Stimulated activated CD4-positive, alpha-beta T cell treated with anti-CD3 and anti-CD28 coated beads, Interleukin-12 subunit alpha, Interleukin-12 subunit beta, amount 100 ng/mL, for 4 hours (primary cell): ENCODE measurements at regions not wholly inside any gene's neighbourhood (a gene's known extent, or its start where the extent isn't known, plus 50 kb on each side); places are given as distances from the start of the nearest gene placed in this dataset.

Source experiments
- DNase-seq: peaks from one replicate; pipeline ENCODE4 v3.0.0-alpha.2; 2020

DNA sequence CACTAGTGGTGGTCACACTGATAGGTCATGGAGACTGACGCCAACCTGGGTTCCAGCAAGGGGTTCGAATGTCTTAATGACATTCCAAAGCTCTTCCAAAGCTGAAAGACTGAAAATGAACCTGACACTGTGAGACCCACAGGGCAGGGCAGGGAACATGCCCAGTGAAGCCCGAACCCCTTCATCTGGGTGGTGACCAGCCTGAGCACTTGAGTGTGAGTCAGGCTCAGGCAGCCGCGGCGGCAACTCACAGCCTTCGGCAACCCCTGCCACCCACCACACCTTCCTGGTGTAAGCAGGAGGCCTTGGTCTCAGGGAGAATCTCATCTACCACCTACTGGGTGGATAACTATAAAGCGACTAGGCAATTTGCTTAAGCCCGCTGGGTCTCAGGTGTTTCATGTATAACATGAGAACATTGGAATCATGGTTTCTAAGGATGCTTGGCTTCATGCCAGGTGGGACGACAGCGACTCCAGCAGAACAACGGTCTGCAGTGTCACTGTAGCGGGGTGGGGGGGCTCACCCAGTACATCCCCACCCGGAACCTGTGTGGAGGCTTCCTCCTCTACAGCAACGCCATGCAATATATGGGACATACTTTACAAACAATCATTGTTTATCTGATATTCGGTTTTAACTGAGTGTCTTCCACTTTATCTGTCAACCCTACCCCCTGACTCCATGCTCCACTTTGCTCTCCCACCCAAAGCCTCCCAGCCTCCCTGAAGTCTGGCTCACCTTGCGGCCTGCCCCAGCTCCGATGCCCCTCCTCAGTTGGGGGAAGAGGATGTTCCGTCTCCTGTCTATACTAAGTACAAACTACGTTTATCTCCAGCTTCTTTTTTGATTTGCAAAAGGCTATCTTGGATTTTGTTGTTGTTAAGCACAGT lies 125.0 kb upstream of the MEF2A start:
- DNase-seq: no peak

DNA sequence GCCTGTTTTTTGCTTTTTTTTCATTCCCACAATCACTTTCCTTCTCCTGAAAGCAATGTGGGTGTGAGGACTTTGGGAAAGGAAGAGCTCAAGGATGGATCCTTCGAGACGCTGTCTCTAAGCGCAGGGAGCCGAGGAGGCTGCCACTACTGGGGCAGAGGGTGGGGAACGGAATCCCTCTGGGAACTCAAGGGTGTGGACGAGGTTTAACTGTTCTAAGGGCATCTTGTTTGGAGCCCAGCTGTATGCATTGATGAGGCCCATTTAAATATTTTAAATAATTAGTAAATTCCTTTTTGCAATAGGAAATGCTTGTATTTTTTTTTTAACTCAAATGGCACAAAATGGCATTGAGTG lies 124.4 kb upstream of the MEF2A start:
- no peak for DNase-seq

DNA sequence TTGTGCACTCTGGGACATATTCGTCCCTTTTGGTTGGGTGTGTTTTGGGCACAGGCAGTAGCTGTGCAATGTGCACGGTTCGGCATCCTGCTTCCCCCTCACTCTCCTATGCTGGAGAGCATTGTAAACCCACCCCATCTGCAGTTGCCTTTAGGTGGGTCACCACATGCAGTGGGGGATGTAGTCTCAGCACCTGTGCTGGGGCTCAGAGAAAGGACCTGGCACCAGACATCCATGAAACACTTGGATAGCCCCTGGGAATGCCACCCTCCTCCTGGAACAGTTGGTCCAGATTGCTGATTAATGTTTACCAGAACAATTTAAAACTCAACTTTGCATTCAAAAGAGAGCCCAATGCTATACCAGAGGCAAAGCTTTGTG lies 123.9 kb upstream of the MEF2A start:
- no peak for DNase-seq

DNA sequence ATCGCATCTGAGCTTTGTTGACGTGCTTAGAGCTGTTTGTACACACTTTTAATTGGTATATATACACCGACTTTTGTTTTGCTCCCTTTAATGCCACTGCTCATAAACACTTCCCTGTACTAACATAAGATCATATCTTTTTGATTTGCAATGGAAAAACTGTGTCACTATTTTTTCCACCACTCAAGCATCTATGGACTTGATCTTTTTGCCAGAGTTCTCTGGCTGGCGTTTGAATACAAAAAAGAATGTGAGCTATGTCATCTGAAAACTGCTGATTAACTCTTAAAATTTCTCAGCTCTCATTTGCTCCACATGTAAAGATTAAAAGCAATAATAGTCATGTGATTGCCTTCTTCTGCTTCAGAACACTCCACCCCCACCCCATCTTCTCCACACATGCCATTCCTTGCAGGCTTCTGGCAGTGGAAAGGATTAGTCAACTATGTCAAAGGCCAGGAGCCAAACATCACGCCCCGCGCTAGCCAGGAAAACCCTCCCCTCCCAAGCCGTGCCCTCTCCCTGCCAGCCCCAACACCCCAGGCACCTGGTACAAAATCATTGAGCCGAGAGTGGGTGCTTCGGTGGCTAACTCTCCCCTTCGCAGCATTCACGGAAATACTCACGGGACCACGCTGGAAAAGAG lies 123.4 kb upstream of the MEF2A start:
- DNase-seq: no peak

DNA sequence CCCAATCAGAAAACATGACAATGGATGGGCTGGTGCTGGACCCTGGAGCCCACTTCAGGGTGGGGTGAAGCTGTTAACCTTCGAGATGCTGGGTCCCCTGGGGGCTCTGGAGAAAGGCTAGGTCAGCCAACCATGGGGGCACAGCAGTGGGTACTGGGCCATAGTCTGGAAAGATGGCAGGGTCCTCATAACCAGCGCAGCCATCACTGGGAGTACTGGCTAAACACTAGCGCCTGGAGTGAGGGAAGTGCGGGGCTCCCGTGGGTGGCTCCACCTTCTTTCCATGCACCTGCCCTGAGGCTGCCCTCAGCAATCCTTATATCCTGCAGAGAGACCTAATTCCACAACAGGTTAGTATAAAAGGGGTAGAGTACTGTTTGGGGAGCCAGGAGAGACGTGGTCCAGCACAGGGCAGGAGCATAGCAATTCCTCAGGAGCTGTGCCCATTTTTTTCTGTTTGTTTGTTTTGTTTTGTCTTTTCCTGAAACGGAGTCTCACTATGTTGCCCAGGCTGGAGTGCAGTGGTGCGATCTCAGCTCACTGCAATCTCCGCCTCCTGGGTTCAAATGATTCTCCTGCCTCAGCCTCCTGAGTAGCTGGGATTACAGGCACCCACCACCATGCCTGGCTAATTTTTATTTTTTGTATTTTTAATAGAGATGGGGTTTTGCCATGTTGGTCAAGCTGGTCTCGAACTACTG lies 122.6 kb upstream of the MEF2A start:
- DNase-seq: no peak

DNA sequence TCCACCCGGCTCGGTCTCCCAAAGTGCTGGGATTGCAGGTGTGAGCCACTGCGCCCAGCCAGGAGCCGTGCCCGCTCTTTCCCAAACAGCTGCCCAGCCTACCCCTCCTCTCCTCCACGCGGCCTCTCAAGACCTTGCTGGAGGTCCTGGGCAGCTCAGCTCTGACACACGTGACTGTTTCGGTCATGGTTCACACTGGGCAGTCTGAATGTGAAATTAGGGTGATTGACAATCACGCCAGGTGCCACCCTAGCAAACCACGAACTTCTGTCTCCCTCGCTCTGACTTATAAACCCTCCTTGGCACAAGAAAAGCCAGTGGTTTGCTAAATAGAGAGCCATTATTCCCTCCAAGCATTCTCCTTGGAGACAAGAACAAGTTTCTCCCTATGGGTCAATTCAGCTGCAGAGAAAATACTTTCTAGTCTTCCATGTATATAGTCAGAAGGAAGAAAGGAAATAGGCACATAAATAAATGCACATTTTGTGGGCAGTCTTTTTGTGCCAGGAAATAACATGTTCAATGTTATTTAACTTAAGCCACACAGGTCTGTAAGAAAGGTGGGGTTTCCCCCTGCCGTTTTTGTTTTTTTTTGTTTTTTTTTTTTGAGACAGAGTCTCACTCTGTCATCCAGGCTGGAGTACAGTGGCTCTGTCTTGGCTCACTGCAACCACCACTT lies 121.9 kb upstream of the MEF2A start:
- no peak for DNase-seq

DNA sequence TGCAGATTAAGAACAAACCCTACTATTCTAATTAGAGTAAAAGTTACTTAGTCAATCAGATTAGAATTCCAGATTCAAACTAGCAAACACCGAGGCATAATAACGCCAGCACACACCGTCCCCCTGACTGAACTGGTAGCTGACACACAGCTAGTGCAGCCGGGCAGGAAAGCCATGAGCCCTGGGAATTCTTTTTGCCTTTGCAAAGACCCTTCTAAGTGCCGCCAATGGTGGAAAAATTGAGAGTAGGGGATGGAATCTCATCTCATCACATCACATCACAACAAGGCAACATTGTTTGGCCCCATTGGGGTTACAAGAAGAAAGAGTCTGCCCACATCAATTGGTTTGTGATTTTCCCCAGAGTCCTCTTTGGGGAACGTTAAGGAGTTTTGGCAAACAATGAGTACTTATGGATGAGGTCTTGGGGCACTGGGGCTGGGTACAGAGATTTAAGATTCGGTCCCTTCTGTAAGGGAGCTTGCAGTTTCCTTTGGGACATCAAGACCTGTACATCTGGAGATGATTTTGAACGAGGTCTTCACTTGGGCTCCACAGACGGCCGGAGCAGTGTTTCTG lies 120.4 kb upstream of the MEF2A start:
- DNase-seq: no peak

DNA sequence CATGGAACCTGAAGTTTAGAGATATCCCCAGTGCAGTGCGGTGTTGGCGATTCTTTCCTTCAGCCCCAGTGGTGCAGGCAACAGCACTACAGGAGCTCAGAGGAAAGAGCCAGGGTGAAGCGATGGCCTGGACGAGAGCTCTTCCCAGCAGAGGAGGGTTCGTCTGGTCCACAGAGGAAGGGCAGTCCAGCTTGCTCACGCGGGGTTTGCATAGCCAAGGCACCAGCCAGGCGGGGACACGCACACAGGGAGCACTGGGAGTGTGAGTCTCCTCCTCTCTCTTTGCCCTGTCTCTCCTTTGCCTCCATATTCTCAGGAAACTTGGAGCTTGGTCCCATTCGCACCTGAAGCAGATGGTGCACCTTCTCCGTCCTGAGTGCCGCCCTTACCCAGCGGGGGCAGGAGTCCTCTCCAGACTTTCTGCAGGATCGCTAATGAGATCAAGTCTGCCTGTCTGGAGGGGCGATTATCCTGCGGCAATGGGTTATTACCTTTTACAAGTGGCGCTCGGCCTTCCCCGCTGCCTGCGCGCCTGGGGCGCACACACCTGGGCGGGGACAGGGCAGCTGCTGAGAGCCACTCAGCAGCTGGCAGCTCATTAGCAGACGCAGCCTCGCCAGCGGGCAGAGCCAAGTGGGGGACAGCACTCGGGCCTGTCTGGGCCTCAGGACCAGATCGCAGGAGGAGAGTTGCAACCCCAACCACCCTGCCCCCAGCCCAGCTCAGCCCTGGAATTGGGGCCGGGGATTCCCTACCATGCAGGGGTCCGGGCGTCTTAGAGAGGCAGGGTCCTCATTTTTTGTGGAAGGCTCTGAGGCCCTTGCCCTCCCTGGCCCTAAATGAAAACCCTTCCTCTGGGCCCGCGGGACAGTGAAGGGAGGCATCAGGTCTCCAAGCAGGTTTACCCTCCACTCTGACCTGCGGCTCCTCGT lies 119.0 kb upstream of the MEF2A start:
- no peak for DNase-seq

DNA sequence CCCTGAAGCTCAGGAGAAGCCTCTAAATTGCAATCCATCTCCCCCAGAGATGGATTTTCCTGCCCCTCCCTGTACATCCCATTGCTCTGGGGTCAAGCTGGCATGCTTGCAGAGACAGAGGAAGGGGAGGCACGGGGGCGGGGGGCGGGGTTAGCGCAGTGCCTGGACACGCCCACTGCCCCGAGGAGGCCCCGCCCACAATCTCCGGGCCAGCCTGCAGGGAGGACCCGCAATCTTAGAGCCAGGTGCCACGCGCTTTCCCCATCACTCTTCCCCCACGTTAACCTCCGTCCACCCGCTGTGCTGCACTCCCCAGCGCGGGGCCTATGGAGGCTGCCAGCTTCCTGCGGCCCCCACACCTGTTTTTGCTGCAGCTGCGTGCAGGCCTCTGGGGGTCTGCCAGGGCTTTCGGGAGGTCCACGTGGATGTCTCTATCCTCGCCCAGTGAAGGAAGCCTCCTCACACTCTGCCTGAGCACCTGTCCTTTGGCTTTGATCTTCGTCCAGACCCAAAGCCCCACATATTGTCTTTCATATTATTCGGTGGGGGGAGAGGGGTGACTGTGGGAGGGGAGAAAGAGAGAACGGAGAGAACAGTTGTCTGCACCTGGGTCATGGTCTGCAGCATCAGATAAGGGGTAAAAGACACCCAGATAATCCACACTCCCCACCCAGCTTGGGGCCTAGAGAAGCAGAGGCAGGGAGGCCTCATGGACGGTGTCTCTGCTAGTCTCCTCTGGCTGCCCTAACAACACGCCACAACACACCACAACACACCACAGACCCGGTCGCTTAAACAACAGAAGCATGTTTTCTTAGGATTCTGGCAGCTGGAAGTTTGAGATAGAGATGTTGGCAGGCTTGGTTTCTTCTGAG lies 118.0 kb upstream of the MEF2A start:
- no peak for DNase-seq

DNA sequence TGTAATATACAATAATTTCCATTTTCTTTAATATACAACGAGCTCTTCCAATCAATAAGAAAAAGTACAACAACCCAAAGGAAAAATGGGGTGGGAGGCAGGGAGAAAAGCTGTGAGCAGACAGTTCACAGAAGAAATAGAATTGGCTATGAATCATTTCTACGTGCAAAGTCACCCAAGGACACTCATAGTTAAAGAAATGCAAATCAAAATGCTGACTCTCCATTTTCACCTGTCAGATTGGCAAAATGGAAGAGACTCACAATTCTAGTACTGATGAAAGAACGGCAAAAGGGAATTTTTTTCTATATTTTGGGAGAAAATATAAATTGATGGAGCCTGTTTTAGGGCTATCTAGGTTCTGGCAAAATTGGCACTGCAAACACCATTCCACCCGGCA lies 116.3 kb upstream of the MEF2A start:
- DNase-seq: no peak

DNA sequence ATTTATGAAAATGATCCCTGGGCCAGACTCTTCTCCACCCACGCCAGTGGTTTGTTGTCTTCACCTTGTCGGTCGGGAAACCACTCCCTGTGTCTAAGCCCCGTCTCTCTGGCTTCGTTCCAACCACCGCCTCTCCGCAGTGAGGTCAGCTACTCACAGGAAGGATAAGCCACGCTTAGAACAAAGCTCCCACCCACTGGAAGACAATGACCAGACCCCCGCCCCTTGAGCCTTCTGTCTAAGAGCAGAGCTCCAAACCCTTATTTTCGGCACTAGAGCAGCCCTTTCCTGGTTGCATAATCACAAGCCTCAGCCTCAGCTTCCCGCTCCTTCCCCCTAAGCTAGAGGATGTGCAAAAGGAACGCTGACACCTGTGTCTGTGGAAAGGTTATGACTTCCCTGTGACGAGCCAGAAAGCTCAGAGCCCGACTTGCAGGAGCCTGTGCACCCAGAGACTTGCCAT lies 114.9 kb upstream of the MEF2A start:
- peak; percentile 36 for DNase-seq

DNA sequence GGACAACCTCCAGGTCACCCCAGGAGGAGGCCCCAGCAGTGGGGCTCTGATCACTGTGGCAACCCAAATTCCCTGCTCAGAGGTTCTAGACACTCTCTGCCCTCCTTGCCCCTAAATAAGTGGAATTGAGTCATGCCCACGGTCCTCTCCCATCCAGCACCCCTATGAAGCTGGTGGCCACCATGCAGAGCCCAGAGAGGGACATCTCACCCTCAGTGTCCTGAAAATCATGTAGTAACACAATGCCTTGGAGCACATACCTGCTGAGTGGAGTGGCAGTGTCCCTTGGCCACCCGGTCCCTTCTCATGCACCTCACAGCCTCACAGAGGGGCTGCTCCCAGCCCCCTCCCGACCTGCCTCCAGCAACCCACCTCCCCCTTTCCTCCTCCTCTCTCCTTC lies 114.3 kb upstream of the MEF2A start:
- no peak for DNase-seq

DNA sequence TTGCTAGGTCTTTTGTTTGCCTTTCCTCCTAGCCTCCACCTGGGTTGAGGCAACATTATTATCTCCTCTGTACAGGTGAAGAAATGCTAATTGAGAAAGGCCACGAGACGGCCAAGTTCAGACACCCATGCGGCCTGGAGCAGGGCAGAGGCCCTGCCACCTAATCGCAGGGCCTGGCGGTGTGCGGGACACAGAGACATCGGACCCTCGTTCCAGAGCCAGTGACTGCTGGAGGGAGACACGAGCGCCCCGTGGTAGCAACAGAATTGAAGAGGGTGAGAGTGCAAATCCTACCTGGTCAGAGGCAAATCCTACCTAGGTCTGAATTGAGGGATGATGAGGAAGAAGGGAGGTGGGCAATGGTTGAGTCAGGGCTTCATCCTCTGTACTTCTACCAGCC lies 113.8 kb upstream of the MEF2A start:
- no peak for DNase-seq

DNA sequence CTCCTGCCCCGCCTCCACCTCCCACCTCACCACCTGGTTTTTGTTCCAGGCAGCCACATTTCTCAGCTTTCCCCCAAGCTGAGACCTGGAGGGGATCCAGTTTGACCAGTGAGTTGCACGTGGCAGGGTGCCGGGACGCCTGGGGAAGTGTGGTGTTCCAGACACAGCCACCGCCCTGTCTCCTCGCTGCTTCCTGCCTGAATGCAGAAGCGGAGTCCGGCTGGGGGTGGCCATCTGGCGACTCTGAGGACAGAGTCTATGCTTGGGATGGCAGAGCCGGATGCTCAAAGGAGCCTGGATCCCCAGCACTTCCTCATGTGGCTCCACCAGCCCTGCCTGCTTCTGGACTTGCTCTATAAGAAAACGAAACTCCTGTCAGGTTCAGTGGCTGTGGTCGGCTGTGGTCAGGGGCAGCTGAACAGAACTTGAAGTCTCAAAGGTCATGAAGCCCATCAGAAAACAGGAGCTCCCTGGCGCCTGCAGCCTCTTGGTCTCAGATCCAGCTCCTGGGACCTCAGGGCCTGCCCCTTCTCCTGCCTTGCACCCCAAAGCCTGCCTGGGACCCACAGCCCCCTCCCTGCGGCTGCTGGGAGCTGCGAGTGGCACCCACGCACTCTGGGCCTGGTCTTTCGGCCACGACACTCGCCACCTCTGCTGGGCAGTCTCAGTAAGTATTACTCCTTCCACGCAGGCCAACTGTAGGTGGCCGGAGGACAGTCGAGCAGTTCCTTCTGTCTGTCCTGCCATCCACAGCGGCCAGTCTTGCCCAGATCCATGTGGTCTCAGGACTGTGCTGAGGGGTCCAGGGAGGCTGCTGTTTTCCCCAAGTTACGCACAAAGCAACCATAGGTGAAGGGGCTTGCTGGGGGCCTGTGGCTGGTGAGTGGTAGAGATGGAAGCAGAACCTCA lies 112.8 kb upstream of the MEF2A start:
- no peak for DNase-seq

DNA sequence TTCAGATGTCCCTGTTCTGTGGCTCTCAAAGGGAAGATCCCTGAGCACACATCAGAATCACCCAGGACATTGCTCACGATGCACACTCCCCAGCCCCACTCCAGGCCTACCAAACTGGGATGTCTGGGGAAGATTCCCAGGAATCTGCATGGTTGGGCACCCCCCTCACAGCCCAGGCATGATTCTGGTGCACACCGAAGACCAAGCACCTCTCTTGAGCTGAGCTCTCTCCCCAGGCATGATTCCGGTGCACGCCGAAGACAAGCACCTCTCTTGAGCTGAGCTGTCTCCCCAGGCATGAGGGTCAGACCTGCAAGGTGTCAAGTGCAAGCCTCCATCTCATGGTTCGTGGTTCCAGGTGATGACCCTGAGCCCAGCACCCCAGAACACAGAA lies 112.2 kb upstream of the MEF2A start:
- no peak for DNase-seq

DNA sequence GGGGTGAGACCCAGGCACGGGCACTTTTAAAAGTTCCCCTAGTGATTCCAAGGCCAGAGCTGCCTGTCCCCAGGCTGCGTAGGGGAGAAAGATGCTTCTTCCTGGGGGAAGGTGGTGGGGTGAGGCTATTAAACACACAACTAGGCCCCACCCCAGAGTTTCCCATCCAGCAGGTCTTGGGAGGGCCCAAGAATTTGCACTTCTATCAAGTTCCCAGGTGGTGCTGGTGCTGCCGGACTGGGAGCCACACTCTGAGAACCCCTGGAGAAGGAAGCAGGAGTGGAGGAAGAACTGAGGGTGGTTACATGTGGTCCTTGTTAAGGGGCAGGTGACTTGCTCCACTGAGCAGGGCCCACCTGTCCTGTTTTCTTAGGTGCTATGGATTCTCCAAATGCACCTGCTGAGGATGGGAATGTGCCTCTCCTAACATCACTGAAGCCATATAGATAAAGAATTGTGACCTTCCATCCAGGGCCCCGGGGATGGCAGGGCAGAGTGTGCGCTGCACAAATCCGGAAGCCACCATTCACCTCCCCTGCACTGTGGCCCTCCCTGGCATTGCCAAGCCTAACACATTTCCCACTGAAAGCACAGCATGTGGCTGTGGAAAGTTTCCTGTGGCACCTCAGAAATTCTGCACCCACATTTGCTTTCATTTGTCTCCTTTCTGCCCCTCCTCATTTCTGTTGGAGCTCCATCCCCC lies 111.5 kb upstream of the MEF2A start:
- no peak for DNase-seq

DNA sequence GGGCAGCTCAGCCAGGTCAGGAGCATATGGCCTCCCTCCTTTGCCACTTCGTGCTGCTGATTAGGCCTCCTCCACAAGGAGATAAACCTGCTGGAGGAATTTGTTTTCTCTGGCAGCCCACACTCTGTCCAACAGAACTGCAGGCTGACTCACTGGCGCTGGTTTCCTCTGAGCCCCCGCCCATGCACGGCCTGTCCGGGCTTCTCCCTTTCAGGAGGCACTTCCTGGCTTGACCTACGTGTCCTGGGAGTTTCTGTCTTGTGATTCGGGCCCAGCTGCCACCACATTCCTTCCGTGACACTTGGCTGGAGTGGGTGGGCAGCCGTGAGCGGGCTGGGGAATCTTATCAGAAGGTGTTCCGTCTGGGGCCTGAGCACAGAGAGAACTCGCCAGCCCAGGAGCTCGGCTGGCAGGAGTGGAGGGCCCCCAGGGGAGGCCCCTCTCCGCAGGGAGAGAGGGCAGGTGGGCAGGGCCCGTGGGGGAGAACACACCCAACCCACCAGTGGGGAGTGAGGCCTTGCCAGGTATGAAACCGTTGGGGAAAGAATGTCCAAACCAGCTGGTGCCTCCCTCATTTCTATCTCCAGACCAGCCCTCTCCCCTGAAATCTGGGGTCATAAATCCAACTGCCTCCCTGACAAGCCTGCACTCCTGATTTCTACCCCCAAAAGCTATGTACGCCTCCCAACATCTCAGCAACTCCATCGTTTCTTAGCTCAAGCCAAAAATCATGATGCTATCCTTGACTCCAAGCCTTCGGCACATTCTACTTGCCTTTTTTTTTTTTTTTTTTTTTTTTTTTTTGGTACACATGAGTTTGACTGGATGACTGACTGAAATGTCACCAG lies 110.6 kb upstream of the MEF2A start:
- DNase-seq: no peak

DNA sequence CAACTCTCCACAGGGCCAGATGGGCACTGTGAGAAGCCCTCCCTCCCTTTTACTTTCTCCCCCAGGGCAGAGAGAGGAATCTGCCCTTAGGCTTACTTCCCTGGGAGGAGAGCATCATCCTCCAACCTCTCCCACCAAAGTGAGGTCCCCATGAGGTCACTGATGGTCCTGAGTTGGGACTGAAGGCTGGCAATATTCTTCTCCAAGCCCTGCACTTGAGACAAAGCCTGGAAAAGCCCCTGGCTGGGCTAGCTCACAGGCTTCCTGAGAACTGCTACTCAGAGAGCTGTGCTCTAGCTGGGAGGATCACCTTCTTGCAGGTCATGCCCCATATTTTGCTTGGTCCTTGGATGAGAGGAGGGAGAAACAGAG lies 110.0 kb upstream of the MEF2A start:
- DNase-seq: no peak
